WTC11 (cell line): ENCODE measurements at regions not wholly inside any gene's neighbourhood (a gene's known extent, or its start where the extent isn't known, plus 50 kb on each side); places are given as distances from the start of the nearest gene placed in this dataset.

Source experiments
- CBFB ChIP-seq: sonication (generic); formaldehyde crosslinking; IDR thresholded peaks from 2 replicates; pipeline ENCODE4 v1.8.1; 2022; ENCODE audit warnings: mild to moderate bottlenecking, low read depth, missing genetic modification reagents
- E2F4 ChIP-seq: sonication (generic); formaldehyde crosslinking; IDR thresholded peaks from 2 replicates; pipeline ENCODE4 v1.8.1; 2022; ENCODE audit warnings: low read depth, mild to moderate bottlenecking, moderate library complexity, missing genetic modification reagents, borderline replicate concordance
- GABPB1 ChIP-seq: sonication (generic); formaldehyde crosslinking; IDR thresholded peaks from 2 replicates; pipeline ENCODE4 v1.8.1; 2023; ENCODE audit warnings: mild to moderate bottlenecking, missing genetic modification reagents
- KAT7 ChIP-seq: sonication (generic); formaldehyde crosslinking; IDR thresholded peaks from 2 replicates; pipeline ENCODE4 v1.8.1; 2023; ENCODE audit warnings: missing genetic modification reagents, mild to moderate bottlenecking, borderline replicate concordance
- MAX ChIP-seq: sonication (generic); formaldehyde crosslinking; IDR thresholded peaks from 2 replicates; pipeline ENCODE4 v1.8.0; 2022; ENCODE audit warnings: mild to moderate bottlenecking, missing genetic modification reagents
- NFE2L1 ChIP-seq: sonication (generic); formaldehyde crosslinking; IDR thresholded peaks from 2 replicates; pipeline ENCODE4 v1.8.1; 2023; ENCODE audit warnings: missing genetic modification reagents
- TCF7 ChIP-seq: sonication (generic); formaldehyde crosslinking; IDR thresholded peaks from 2 replicates; pipeline ENCODE4 v1.8.0; 2022; ENCODE audit warnings: mild to moderate bottlenecking, low read depth, missing genetic modification reagents, moderate library complexity
- TP53 ChIP-seq: sonication (generic); formaldehyde crosslinking; IDR thresholded peaks from 2 replicates; pipeline ENCODE4 v1.8.1; 2023; ENCODE audit warnings: mild to moderate bottlenecking, missing genetic modification reagents
- ZNF121 ChIP-seq: sonication (generic); formaldehyde crosslinking; IDR thresholded peaks from 2 replicates; pipeline ENCODE4 v1.8.0; 2023; ENCODE audit warnings: missing genetic modification reagents
- ZSCAN18 ChIP-seq: fragments of 250-450 bp; sonication (Bioruptor Pico); IDR thresholded peaks from 2 replicates; pipeline ENCODE4 v2.1.2; 2022; ENCODE audit warnings: mild to moderate bottlenecking, moderate library complexity
- TF ChIP-seq, protein P1 (sequence below): fragments of 200-600 bp; IDR thresholded peaks from 2 replicates; pipeline ENCODE4 v1.8.0; 2022; ENCODE audit warnings: antibody characterized with exemption
- TF ChIP-seq, protein P2 (sequence below): sonication (generic); formaldehyde crosslinking; IDR thresholded peaks from 2 replicates; pipeline ENCODE4 v1.8.1; 2023; ENCODE audit warnings: mild to moderate bottlenecking, missing genetic modification reagents, borderline replicate concordance
- TF ChIP-seq, protein P3 (sequence below): fragments of 250-450 bp; sonication (Bioruptor Pico); IDR thresholded peaks from 2 replicates; pipeline ENCODE4 v1.9.0; 2021; ENCODE audit warnings: mild to moderate bottlenecking, borderline replicate concordance

GRCh38 chr21:25300632-25301031 is 306.6 kb downstream of the MRPL39 start:
- TF ChIP-seq ZSCAN18 (CRISPR knock-in tag) (no peak), E2F4 (CRISPR knock-in tag) (no peak), NFE2L1 (CRISPR knock-in tag) (no peak), TCF7 (CRISPR knock-in tag) (no peak), MAX (no peak), ZNF121 (no peak), GABPB1 (CRISPR knock-in tag) (no peak), TP53 (CRISPR knock-in tag) (no peak), KAT7 (no peak), CBFB (CRISPR knock-in tag) (no peak)
- TF ChIP-seq, protein P1, sequence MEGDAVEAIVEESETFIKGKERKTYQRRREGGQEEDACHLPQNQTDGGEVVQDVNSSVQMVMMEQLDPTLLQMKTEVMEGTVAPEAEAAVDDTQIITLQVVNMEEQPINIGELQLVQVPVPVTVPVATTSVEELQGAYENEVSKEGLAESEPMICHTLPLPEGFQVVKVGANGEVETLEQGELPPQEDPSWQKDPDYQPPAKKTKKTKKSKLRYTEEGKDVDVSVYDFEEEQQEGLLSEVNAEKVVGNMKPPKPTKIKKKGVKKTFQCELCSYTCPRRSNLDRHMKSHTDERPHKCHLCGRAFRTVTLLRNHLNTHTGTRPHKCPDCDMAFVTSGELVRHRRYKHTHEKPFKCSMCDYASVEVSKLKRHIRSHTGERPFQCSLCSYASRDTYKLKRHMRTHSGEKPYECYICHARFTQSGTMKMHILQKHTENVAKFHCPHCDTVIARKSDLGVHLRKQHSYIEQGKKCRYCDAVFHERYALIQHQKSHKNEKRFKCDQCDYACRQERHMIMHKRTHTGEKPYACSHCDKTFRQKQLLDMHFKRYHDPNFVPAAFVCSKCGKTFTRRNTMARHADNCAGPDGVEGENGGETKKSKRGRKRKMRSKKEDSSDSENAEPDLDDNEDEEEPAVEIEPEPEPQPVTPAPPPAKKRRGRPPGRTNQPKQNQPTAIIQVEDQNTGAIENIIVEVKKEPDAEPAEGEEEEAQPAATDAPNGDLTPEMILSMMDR = no peak
- TF ChIP-seq, protein P2, sequence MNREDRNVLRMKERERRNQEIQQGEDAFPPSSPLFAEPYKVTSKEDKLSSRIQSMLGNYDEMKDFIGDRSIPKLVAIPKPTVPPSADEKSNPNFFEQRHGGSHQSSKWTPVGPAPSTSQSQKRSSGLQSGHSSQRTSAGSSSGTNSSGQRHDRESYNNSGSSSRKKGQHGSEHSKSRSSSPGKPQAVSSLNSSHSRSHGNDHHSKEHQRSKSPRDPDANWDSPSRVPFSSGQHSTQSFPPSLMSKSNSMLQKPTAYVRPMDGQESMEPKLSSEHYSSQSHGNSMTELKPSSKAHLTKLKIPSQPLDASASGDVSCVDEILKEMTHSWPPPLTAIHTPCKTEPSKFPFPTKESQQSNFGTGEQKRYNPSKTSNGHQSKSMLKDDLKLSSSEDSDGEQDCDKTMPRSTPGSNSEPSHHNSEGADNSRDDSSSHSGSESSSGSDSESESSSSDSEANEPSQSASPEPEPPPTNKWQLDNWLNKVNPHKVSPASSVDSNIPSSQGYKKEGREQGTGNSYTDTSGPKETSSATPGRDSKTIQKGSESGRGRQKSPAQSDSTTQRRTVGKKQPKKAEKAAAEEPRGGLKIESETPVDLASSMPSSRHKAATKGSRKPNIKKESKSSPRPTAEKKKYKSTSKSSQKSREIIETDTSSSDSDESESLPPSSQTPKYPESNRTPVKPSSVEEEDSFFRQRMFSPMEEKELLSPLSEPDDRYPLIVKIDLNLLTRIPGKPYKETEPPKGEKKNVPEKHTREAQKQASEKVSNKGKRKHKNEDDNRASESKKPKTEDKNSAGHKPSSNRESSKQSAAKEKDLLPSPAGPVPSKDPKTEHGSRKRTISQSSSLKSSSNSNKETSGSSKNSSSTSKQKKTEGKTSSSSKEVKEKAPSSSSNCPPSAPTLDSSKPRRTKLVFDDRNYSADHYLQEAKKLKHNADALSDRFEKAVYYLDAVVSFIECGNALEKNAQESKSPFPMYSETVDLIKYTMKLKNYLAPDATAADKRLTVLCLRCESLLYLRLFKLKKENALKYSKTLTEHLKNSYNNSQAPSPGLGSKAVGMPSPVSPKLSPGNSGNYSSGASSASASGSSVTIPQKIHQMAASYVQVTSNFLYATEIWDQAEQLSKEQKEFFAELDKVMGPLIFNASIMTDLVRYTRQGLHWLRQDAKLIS = no peak
- TF ChIP-seq, protein P3, sequence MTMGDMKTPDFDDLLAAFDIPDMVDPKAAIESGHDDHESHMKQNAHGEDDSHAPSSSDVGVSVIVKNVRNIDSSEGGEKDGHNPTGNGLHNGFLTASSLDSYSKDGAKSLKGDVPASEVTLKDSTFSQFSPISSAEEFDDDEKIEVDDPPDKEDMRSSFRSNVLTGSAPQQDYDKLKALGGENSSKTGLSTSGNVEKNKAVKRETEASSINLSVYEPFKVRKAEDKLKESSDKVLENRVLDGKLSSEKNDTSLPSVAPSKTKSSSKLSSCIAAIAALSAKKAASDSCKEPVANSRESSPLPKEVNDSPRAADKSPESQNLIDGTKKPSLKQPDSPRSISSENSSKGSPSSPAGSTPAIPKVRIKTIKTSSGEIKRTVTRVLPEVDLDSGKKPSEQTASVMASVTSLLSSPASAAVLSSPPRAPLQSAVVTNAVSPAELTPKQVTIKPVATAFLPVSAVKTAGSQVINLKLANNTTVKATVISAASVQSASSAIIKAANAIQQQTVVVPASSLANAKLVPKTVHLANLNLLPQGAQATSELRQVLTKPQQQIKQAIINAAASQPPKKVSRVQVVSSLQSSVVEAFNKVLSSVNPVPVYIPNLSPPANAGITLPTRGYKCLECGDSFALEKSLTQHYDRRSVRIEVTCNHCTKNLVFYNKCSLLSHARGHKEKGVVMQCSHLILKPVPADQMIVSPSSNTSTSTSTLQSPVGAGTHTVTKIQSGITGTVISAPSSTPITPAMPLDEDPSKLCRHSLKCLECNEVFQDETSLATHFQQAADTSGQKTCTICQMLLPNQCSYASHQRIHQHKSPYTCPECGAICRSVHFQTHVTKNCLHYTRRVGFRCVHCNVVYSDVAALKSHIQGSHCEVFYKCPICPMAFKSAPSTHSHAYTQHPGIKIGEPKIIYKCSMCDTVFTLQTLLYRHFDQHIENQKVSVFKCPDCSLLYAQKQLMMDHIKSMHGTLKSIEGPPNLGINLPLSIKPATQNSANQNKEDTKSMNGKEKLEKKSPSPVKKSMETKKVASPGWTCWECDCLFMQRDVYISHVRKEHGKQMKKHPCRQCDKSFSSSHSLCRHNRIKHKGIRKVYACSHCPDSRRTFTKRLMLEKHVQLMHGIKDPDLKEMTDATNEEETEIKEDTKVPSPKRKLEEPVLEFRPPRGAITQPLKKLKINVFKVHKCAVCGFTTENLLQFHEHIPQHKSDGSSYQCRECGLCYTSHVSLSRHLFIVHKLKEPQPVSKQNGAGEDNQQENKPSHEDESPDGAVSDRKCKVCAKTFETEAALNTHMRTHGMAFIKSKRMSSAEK (CRISPR knock-in tag) = no peak
